Eye (tissue), 1 donor: ENCODE measurements at regions not wholly inside any gene's neighbourhood (a gene's known extent, or its start where the extent isn't known, plus 50 kb on each side); places are given as distances from the start of the nearest gene placed in this dataset.
"Not testable (repeated sequence)": the region's sequence is repeated elsewhere in the genome, so short reads cannot be mapped to it uniquely, and the experiment has no call there.

Experiments used
- DNase-seq: peaks from one replicate; pipeline ENCODE4 v3.0.0-alpha.2; 2015

- DNase-seq: no peak
These were observed 688.5 kb upstream of the SEMA3D start for GRCh38 chr7:85875398-85875797.

- DNase-seq: no peak
These were observed 679.7 kb upstream of the SEMA3D start for GRCh38 chr7:85866540-85866939.

DNA sequence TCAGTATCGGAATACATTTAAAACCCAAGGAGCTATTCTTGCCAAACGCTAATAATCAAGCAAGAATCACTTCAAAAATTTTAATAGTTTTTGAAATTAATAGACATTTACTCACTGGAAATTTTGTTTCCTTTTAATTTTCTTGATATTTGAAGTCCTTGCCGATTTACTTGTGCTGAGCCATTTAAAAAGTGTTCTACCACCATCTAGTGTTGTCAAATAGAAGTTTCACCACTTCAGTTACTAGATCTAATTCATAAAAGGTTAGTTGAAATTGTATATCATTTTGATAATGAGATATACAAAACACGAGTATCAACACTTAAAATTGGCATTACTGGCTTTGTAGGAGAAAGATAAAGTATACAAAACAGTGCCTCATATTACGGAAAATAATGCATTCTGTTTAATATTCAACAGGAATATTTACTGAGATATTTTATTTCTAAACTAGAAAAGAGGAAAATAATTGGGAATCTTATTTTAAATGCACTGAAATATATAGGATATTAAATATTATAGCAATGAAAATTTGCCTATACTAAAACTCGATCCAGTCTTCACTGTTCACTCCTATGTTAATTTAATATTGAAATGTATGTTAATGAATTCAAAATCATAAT is 664.8 kb upstream of the SEMA3D start:
- DNase-seq: peak; percentile 52

- DNase-seq: no peak
These were observed 663.5 kb upstream of the SEMA3D start for GRCh38 chr7:85850381-85850780.

GRCh38 chr7:85840554-85840953 is 653.7 kb upstream of the SEMA3D start:
- no peak for DNase-seq

GRCh38 chr7:85833066-85833465 is 646.2 kb upstream of the SEMA3D start:
- DNase-seq: no peak

GRCh38 chr7:85830982-85831381 is 644.1 kb upstream of the SEMA3D start:
- no peak for DNase-seq

DNA sequence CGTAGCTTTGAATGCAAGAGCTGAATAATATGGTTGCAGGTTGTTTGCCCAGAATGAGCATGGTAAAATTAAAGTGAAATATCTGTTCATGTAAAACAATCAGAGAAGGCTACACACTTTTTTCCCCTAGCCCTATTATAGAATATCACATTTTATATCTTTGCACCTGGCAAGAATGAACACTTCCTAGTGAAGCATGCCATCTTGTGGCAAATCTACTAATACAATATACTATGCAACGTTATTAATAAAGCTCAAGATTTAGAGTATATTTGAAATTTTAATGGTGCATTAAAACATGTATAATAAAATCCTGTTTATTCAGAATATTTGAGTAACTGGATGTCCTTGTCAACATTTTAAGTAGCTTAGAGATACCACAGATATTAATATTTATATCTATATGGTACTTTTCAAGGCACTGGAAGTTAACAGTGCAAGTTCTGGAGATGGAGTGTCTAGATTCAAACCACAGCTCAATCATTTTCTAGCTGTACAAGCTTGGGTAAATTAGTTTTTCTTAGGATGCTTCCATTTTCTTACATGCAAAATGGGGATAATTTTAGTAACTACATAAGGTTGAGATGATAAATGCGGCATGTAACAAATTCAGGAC is 643.1 kb upstream of the SEMA3D start:
- DNase-seq: peak; percentile 60

GRCh38 chr7:85829176-85829575 is 642.3 kb upstream of the SEMA3D start:
- no peak for DNase-seq

DNA sequence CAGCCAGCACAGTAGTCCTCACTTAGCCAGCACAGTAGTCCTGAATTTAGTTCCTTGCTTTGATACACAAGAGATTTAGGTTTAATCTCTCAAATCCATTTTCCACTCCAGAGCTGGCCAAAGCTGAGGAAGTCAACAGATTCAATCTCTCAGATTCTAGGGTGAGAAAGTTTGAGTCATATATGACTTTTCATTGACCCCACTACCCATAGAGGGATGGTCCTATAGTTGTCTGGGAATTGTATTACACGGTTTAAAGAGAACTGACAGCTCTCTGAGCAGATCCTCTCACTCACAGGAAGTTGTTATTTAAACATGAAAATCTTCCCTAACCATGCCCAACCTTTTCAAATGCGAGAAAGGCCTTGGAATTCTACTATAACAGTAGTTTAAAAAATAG is 641.8 kb upstream of the SEMA3D start:
- peak; percentile 10 for DNase-seq

DNA sequence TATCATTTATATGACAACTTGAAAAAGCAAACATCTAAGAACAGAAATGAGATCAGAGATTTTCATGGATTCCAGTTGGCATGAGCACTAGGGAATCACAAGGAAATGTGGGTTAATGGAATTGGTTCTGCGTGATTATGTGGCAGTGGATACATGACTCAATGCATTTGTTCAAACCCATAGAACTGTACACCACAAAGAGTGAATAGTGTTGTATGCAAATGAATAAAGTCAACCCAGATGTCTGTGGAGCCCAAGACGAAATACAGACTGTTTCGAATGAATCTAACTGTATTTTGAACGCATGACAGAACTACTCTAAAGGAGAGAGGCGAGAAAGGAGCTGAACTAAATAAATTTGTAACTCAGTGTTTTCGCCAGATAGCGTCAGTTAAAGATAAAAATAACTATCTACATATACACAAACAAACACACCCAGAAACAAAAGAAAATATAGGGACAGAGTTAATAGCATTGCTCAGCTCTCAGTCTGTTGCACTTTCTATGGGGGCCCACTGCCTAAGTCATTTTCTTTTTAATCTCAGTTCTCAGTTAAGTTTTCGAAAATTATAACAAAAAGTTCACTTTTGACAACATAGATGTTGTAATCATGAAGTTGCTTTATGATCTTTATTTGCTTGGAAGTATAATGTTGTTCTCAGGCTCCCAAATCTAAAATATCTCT is 636.7 kb upstream of the SEMA3D start:
- DNase-seq: peak; percentile 44

DNA sequence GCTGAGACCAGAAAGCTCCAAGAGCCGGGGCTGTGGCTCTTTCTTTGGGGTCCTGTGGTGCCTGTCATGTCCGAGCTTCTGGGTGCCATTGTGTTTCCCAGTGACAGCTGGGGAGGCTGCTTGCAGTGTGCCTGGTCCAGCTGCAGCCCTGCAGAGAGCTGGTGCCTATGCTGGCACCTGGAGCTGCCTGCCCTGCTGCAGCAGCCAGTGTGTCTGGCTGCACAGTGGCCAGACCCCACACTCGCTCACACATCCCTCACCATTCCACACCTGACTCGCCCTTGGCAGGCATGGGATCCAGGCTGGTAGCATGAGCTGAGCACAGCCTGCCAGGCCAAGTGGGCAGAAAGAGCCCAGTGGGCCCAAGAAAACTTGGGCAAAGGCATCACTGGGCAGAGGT is 635.1 kb upstream of the SEMA3D start:
- no peak for DNase-seq

DNA sequence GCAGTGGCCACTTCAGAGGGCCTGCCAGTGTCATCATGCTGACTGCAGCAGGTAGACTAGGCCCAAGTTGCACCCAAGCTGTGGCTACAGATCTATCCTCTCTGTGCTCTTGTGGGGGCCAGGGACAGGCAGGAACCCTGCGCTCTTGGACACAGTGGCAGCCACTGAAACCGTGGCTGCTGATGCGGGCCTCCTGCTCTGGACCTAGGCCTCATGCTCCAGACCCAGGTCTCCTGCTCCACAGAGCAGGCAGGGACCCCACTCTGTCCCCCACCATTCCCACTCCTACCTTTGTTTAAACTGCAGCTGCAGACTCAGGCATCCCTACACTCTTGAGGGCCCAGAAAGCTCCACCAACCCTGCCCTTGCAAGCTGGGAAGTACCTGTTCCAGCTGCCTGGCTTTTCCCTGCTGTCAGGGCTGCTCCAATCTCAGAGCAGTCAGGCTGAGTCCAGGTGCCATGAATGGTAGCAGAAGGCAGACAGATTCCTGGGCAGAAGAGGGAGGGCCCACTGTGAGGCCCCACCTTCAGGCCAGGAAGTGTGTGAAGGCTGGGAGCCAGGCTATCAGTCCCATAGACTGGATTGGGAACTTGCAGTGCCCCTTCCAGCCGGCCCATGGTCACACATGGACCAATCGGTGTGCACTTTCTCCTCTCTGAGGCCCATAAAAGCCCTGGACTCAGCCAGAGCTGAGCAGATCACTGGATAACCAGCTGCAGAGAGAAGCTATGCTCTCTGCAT is 634.0 kb upstream of the SEMA3D start:
- DNase-seq: no peak

DNA sequence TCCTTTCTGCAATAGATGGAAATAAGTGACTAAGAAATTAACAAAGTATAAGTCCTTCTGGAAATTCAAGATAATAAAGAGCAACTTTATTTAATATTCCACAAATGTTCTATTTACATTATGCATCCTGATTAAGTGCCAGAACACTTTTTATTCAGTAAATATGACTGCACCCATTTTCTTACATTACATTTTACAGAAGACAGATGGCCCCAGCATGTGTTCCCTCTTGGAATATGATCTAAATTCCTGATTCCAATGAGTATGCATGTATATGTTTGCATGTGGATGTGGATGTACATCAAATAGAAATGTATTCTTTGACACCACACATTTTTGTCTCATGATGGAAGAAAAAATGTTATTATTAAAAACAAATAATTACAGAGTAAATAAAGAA is 628.7 kb upstream of the SEMA3D start:
- no peak for DNase-seq

GRCh38 chr7:85806321-85806720 is 619.5 kb upstream of the SEMA3D start:
- DNase-seq: no peak

DNA sequence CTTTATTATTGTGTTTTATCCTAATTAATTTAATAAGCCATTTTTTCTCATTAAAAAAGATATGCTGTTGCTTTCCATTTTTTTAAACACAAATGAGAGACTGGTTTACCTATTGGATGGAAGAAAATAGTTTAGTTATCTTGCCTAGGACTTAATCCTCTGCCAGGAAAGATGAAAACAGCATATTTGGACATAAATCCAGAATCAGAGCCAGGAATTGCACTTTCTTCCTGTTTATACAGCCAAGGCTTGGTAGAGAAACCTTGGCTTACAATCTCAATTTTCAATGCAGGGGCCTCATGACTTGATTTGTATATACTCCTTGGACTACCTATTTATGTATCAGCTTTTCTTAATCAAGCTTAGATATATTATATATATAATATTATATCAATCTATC is 618.8 kb upstream of the SEMA3D start:
- DNase-seq: no peak

DNA sequence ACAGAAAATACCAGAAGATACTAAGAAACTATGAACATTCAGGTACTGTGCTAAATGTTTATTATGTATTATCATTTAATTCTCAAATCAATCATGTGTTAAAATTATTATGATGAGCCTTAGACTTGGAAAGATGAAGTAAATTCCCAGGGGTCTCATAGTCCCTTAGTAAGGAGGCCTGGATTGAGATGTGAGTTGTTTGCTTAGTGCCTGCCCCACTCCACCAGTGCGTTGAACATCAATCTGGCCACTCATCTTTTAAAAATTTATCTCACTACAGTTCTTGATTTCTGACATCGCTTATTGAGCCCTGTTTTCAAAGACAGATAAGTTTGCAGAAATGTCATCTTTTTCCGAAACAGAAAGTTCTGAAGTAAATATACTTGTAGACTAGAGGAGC is 618.4 kb upstream of the SEMA3D start:
- no peak for DNase-seq

- peak; percentile 7 for DNase-seq
These were observed 615.4 kb upstream of the SEMA3D start for GRCh38 chr7:85802211-85802610.

GRCh38 chr7:85796956-85797355 is 610.1 kb upstream of the SEMA3D start:
- no peak for DNase-seq

- not testable (repeated sequence) for DNase-seq
These were observed 604.2 kb upstream of the SEMA3D start for GRCh38 chr7:85791098-85791497.

DNA sequence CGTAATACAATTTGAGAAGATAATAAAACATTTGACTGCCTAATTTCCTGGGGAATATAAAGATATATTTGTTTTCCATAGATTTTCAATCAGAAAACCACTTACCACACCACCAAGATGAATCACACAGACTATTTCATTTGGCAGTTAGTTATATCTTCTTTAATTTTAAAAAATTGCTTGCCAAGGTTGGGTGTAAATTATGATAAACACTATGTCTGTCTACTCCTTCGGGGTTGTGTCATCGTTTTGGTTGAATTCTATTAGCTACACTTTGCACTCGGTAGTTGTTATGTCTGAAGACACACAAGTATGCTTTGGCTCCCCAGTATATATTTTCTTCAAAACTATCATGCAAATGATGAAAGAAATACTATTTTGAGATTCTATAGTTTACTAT is 594.8 kb upstream of the SEMA3D start:
- DNase-seq: no peak

GRCh38 chr7:85776691-85777345 is 590.0 kb upstream of the SEMA3D start:
- peak; percentile 45 for DNase-seq

DNA sequence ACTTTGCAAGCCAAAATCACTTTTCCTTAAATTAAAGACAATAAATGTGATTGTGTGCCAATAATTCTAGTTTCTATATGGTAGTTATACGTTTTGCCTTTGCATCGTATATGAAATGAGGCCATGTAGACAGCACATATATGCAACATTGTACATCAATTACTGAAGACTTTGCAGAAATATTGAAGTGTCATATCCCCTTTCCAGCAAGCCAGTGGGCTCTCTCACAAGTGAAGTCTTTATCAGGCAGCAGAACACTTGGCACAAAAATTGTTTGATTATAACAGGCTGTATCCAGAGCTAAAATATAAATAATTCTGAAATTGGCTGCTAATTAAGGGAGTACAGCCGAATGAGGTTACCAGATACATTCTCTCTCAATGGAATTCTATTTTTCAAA is 588.6 kb upstream of the SEMA3D start:
- no peak for DNase-seq
